Muscle layer of duodenum (tissue), 2 donors: ENCODE measurements at regions not wholly inside any gene's neighbourhood (a gene's known extent, or its start where the extent isn't known, plus 50 kb on each side); places are given as distances from the start of the nearest gene placed in this dataset.
"Not testable (repeated sequence)": the region's sequence is repeated elsewhere in the genome, so short reads cannot be mapped to it uniquely, and the experiment has no call there.

Experiments used
- H3K27ac ChIP-seq: one replicate; pipeline ENCODE4 v1.7.0; 2013; ENCODE audit warnings: mild to moderate bottlenecking, low read length
- H3K27me3 ChIP-seq: one replicate; pipeline ENCODE4 v1.7.0; 2013; ENCODE audit warnings: low read depth, mild to moderate bottlenecking, control low read depth, low read length
- H3K36me3 ChIP-seq, 2 donors: one replicate each; pipeline ENCODE4 v1.7.0; 2013; ENCODE audit warnings: low read length in 2 of 2, control low read depth in 1 of 2, mild to moderate bottlenecking in 1 of 2; ENCODE audit not compliant: insufficient read depth in 2 of 2, control insufficient read depth in 1 of 2
- H3K4me1 ChIP-seq, 2 donors: one replicate each; pipeline ENCODE4 v1.7.0; 2013; ENCODE audit warnings: low read length in 2 of 2, mild to moderate bottlenecking in 2 of 2, control low read depth in 1 of 2, moderate library complexity in 1 of 2; ENCODE audit not compliant: insufficient read depth in 2 of 2, control insufficient read depth in 1 of 2
- H3K4me3 ChIP-seq, 2 donors: one replicate each; pipeline ENCODE4 v1.7.0; 2013; ENCODE audit warnings: low read length in 2 of 2, low read depth in 1 of 2, mild to moderate bottlenecking in 1 of 2
- H3K9me3 ChIP-seq, 2 donors: one replicate each; pipeline ENCODE4 v1.7.0; 2013; ENCODE audit warnings: low read length in 2 of 2, control low read depth in 1 of 2, mild to moderate bottlenecking in 1 of 2; ENCODE audit not compliant: control insufficient read depth in 1 of 2
- donor health status: healthy.

- no peaks in the 10 kb centered on the region for H3K36me3 ChIP-seq
- no peak overlapping the region for H3K4me3 ChIP-seq
- no peaks in the 10 kb centered on the region for H3K4me1 ChIP-seq
- no peak overlapping the region for H3K27ac ChIP-seq
- no peaks in the 10 kb centered on the region for H3K9me3 ChIP-seq
- H3K27me3 ChIP-seq = no peaks in the 10 kb centered on the region
Observed at GRCh38 chr3:110405830-110406585, 665.6 kb upstream of the NECTIN3 start.

GRCh38 chr3:110413266-110413665 is 658.4 kb upstream of the NECTIN3 start:
- H3K9me3 ChIP-seq = no peaks in the 10 kb centered on the region
- no peak overlapping the region for H3K27ac ChIP-seq
- no peaks in the 10 kb centered on the region for H3K27me3 ChIP-seq
- no peaks in the 10 kb centered on the region for H3K36me3 ChIP-seq
- no peaks in the 10 kb centered on the region for H3K4me1 ChIP-seq
- H3K4me3 ChIP-seq = no peak overlapping the region

DNA sequence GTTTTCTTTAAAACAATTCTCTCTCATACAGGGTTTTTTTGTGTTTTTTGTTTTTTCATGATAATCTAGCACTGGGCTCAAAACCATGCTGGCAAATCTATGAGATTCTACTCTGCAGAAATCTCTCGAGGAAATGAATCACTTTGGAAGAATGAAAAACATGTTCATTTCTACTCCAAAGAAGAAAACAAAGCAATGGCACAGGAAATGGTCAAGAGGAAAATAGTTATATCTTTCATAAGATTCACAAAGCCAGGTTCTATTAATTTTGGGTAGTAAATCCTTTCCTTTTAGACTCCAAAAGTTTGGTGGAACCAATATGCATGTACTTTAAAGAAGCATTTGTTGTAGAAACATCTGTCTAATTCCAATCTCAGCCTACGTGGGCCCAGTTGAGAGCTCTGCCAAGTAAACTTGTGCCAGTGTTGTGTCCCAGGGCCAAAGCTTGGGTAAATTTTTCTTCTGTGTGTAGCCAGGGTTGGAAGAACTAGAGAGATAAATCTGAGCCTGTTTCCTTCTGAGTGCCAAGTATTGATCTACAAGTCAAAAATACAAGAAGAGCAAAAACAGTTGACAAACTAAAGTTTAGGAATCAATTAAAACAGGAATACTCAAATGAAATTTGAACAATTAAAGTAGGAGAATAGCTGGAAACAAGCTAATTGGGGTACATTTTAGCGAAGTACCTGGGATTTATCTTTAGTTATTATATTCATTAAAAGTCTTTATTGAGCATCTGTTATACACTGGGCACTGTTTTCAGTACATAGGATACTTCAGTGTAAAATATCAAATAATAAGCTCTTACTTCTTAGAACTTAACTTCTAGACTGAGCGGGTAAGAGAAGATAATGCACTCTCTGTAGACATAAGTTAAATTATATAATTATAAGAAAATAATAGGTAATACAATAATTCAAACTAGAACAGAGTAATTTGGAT is 657.5 kb upstream of the NECTIN3 start:
- Histone ChIP-seq H3K4me1 (no peaks in the 10 kb centered on the region), H3K27me3 (no peaks in the 10 kb centered on the region), H3K4me3 (no peak overlapping the region), H3K36me3 (no peaks in the 10 kb centered on the region), H3K27ac (no peak overlapping the region), H3K9me3 (no peaks in the 10 kb centered on the region)

DNA sequence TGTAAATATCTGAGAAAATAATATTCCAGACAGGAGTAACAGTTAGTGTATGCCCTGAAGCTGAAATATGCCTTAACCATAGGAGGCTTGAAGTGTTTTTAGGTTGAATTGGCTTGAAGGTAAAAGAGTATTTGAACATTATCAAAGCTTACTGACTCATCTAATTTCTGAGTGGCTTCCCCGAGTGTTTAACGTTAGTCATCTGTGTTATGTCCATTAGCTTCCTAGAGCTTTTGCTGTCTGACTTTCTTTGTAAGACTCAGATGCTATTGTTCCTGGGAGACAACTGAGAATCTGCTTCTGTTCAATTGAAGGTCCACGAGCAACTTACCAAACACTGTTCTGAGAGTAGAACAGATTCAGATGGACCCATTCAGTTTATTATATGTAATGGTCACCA is 656.8 kb upstream of the NECTIN3 start:
- Histone ChIP-seq H3K27me3 (no peaks in the 10 kb centered on the region), H3K9me3 (no peaks in the 10 kb centered on the region), H3K4me3 (no peak overlapping the region), H3K27ac (no peak overlapping the region), H3K36me3 (no peaks in the 10 kb centered on the region), H3K4me1 (no peaks in the 10 kb centered on the region)

DNA sequence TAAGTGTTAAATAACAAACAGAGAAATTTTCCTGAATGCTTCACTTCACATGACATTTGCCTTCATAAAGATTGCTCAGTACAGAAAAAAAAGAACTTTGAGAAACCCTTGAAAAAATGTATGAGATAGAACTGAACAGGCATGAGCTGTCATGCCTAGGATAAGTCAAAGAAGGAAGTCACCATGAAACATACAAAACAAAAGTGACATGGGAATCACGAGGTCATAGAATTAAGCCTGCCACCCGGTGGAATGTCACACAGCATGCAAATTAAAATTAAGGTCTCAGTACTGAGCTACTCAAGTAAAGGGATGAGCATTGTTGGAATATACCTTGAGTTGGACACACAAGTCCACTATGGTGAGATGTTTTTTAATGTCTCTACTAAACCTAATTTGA is 652.5 kb upstream of the NECTIN3 start:
- Histone ChIP-seq H3K27ac (no peak overlapping the region), H3K36me3 (no peaks in the 10 kb centered on the region), H3K4me3 (no peak overlapping the region), H3K9me3 (no peaks in the 10 kb centered on the region), H3K4me1 (no peaks in the 10 kb centered on the region), H3K27me3 (no peaks in the 10 kb centered on the region)

DNA sequence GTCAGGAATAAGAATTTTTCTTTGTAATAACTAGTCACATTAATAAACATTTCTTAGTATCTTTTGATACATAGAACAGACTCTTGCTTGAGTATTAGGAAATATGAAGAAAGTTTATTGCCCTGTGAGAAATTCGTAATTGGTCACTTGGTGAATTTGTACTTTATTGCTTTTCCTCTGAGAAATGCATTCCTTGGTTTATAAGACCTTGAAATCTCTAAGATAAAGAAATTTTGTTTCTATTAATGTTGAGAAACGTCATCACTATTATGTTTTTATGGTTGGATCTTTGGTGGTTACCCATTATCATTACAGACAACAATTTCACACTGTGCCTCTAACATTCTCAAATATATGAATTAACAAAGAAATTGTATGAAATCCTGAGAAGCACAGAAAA is 652.0 kb upstream of the NECTIN3 start:
- Histone ChIP-seq H3K9me3 (no peaks in the 10 kb centered on the region), H3K4me1 (no peaks in the 10 kb centered on the region), H3K27ac (no peak overlapping the region), H3K27me3 (no peaks in the 10 kb centered on the region), H3K36me3 (no peaks in the 10 kb centered on the region), H3K4me3 (no peak overlapping the region)

DNA sequence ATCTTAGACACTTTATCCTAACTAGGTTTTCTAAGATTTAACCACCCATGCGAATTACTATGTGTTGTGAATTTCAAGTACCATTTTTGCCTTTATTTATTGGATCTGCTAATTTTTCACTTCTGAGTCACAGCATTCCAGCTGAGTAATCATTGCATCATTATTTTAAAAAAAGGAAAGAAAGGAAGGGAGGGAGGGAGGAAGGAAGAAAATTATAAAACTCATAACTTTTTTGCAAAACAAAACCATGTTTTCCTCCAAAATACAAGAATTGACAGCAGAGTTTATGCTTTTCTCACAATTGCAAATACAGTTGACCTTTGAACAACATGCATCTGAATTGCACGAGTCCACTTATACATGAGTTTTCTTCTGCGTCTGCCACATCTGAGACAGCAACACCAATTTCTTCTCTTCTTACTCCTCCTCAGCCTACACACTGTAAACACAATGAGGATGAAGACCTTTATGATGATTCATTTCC is 651.4 kb upstream of the NECTIN3 start:
- Histone ChIP-seq H3K4me1 (no peaks in the 10 kb centered on the region), H3K4me3 (no peak overlapping the region), H3K9me3 (no peaks in the 10 kb centered on the region), H3K36me3 (no peaks in the 10 kb centered on the region), H3K27me3 (no peaks in the 10 kb centered on the region), H3K27ac (no peak overlapping the region)

DNA sequence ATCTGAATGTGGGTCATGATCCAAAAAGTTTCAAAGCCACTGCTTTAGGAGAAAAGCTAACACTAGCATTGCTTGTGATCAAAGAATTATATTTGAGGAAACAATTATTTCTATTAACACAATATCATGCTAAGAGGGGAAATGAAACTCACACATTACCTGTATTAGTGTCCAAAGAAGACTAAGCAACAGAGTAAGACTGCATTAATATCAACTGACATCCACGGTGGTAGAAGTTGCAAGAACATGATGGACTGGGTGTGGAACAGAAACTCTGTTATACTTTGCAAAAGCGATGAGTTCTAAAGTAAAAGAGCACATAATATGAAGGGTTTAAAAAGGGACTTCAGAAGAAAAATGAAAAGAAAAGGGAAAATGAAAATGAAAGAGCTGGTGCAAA is 648.3 kb upstream of the NECTIN3 start:
- Histone ChIP-seq H3K9me3 (no peaks in the 10 kb centered on the region), H3K27ac (no peak overlapping the region), H3K4me1 (no peaks in the 10 kb centered on the region), H3K27me3 (no peaks in the 10 kb centered on the region), H3K36me3 (no peaks in the 10 kb centered on the region), H3K4me3 (no peak overlapping the region)

DNA sequence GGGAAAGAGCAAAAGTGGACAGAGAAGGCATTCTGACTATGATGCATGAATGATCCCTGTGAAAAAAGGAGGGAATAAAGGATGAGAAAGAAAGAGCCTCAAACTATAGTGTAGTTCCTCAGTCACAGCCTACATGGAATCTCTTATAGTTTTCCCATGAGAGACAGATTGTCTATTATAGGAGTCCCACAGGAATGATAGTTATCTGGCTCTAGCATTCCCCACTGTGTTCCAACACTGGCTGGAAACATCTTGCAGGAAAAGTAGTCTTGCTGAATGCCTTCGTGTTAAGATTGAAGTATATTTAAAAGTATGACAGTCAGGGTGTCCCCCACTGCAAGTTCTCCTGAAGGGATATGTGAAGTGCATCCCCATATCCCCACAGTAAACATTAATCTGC is 641.5 kb upstream of the NECTIN3 start:
- Histone ChIP-seq H3K27ac (no peak overlapping the region), H3K36me3 (no peaks in the 10 kb centered on the region), H3K9me3 (no peaks in the 10 kb centered on the region), H3K27me3 (no peaks in the 10 kb centered on the region), H3K4me1 (no peaks in the 10 kb centered on the region), H3K4me3 (no peak overlapping the region)

DNA sequence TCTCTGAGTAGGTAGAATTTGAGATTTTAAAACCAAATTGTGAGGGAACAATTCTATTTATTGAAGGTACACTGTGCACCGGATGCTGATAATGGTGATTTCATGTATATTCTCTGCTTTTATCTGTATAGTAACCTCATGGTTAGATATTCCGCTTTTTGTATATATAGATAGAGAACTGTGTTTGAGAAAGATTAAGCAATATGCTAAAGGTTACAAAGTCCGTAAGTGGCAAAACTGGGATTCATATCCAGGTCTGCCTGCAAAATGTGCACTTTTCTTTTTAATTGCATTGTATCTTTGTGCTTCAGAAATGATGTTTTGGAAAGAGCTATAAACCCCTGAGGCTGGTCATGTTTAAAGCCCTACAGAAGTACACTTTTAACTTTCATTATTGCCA is 635.4 kb upstream of the NECTIN3 start:
- Histone ChIP-seq H3K4me1 (no peaks in the 10 kb centered on the region), H3K36me3 (no peaks in the 10 kb centered on the region), H3K27me3 (no peaks in the 10 kb centered on the region), H3K27ac (no peak overlapping the region), H3K9me3 (no peaks in the 10 kb centered on the region), H3K4me3 (no peak overlapping the region)

- H3K36me3 ChIP-seq, H3K27me3 ChIP-seq, H3K4me1 ChIP-seq, H3K4me3 ChIP-seq, H3K9me3 ChIP-seq, H3K27ac ChIP-seq: not testable (repeated sequence)
Observed at GRCh38 chr3:110440066-110440653, 631.5 kb upstream of the NECTIN3 start.
